Keratinocyte (primary cell): ENCODE measurements at regions not wholly inside any gene's neighbourhood (a gene's known extent, or its start where the extent isn't known, plus 50 kb on each side); places are given as distances from the start of the nearest gene placed in this dataset.

Source experiments
- DNase-seq: peaks from one replicate; pipeline ENCODE4 v3.0.0-alpha.2; 2011; ENCODE audit warnings: low read depth, missing footprints, low spot score
- FAIRE-seq: peaks from 2 replicates; lab custom pipeline; 2011; peaks lifted over from hg19 to GRCh38; lab: Jason Lieb, UNC
- H2AFZ ChIP-seq: 2 replicates; pipeline ENCODE4 v1.6.0; 2012; ENCODE audit warnings: low read length, control low read depth, inconsistent platforms; ENCODE audit not compliant: control insufficient read depth
- H3K27ac ChIP-seq: 2 replicates; pipeline ENCODE4 v1.5.1; 2011; ENCODE audit warnings: low read length; ENCODE audit not compliant: control insufficient read depth, insufficient read depth
- H3K27me3 ChIP-seq: 3 replicates; pipeline ENCODE4 v1.6.0; 2011; ENCODE audit warnings: low read length; ENCODE audit not compliant: control insufficient read depth, insufficient read depth; ENCODE audit errors: extremely low read depth
- H3K36me3 ChIP-seq, 2 experiments: 2 replicates in 1 of 2; 3 replicates in 1 of 2; pipeline ENCODE4 v1.5.1; 2011; ENCODE audit warnings: low read length in 2 of 2, mild to moderate bottlenecking in 1 of 2; ENCODE audit not compliant: control insufficient read depth in 2 of 2, insufficient read depth in 2 of 2; ENCODE audit errors: extremely low read depth in 1 of 2
- H3K4me1 ChIP-seq: 3 replicates; pipeline ENCODE4 v1.5.1; 2011; ENCODE audit warnings: low read length; ENCODE audit not compliant: control insufficient read depth, insufficient read depth; ENCODE audit errors: extremely low read depth
- H3K4me2 ChIP-seq: 3 replicates; pipeline ENCODE4 v1.6.0; 2011; ENCODE audit warnings: low read depth, low read length; ENCODE audit not compliant: control insufficient read depth, insufficient read depth; ENCODE audit errors: extremely low read depth
- H3K4me3 ChIP-seq, 3 experiments: fragments of 200-600 bp in 1 of 3; sonication (generic) in 1 of 3; 2 replicates in 2 of 3; 3 replicates in 1 of 3; pipeline ENCODE4 v1.5.1; 2011 to 2016; ENCODE audit warnings: low read length in 3 of 3, mild to moderate bottlenecking in 3 of 3, control low read depth in 2 of 3, inconsistent platforms in 1 of 3, low read depth in 1 of 3, mixed read lengths in 1 of 3, mixed run types in 1 of 3, moderate library complexity in 1 of 3; ENCODE audit not compliant: control insufficient read depth in 2 of 3, insufficient read depth in 2 of 3; ENCODE audit errors: extremely low read depth in 1 of 3
- H3K79me2 ChIP-seq: 2 replicates; pipeline ENCODE4 v1.6.0; 2012; ENCODE audit warnings: low read length; ENCODE audit not compliant: control insufficient read depth, insufficient read depth
- H3K9ac ChIP-seq: 3 replicates; pipeline ENCODE4 v1.6.0; 2011; ENCODE audit warnings: low read length; ENCODE audit not compliant: control insufficient read depth, insufficient read depth; ENCODE audit errors: extremely low read depth
- H3K9me1 ChIP-seq: 3 replicates; pipeline ENCODE4 v1.6.0; 2011; ENCODE audit warnings: low read length; ENCODE audit not compliant: control insufficient read depth, insufficient read depth; ENCODE audit errors: extremely low read depth
- H3K9me3 ChIP-seq: 2 replicates; pipeline ENCODE4 v1.5.1; 2012; ENCODE audit warnings: low read depth, low read length; ENCODE audit not compliant: control insufficient read depth
- H4K20me1 ChIP-seq: 3 replicates; pipeline ENCODE4 v1.6.0; 2011; ENCODE audit warnings: low read length; ENCODE audit not compliant: control insufficient read depth, insufficient read depth; ENCODE audit errors: extremely low read depth
- EZH2 ChIP-seq: IDR thresholded peaks from one replicate; pipeline ENCODE4 v1.6.1; 2012; ENCODE audit warnings: inconsistent platforms, mild to moderate bottlenecking, low read length, moderate library complexity
- dilution Hi-C: fragments of 300-500 bp; cut with MboI; formaldehyde crosslinking; loops from one replicate; pipeline ENCODE4 v1.7.0; 2020; ENCODE audit warnings: low sequenced_read_pairs; ENCODE audit not compliant: extremely low pct_ligation_motif_present
- TF ChIP-seq, protein P1 (sequence below), 3 experiments: IDR thresholded peaks in 1 of 3; conservative IDR thresholded peaks in 1 of 3; optimal IDR thresholded peaks in 1 of 3; 2 replicates in 2 of 3; 3 replicates in 1 of 3; pipeline versions ENCODE3 to v1.5.1; 2011; ENCODE audit warnings: low read length in 3 of 3, mild to moderate bottlenecking in 3 of 3, moderate library complexity in 2 of 3, control low read depth in 1 of 3, inconsistent platforms in 1 of 3; ENCODE audit not compliant: insufficient read depth in 2 of 3; ENCODE audit errors: extremely low read depth in 1 of 3

DNA sequence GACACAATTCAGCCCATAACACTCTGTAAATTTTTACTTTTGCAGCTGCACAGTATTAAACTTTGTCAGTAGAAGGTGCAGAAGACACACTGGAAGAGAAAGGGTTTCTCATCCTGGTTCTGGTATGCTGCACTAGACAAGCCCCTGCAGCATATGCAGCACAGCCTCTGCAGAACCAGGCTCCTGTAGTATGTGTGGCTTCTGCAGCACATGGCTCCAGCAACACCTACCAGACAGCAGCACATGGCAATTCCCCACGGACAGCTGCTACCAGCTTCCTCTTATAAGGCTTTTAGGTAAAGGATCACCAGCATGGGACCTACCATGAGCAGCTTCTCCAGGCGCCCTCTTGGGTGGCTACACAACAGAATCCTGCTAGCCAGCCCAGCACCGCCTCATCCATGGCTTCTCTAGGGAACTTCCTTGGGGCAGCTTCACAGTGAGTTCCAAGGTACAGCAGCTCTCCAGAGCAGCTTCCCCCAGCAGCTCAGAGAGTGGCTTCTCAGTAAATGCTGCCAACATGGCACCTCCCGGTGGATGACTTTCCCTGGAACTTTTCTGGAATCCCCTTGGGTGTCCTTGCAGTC is 534.4 kb upstream of the CXADR start:
- DNase-seq (no peak), FAIRE-seq (no peak)
- no peaks in the 10 kb centered on the region for H3K36me3 ChIP-seq
- no peaks in the 10 kb centered on the region for H3K27me3 ChIP-seq
- H3K4me2 ChIP-seq, result no peak overlapping the region
- H3K9me1 ChIP-seq, result no peaks in the 10 kb centered on the region
- TF ChIP-seq, protein P1, sequence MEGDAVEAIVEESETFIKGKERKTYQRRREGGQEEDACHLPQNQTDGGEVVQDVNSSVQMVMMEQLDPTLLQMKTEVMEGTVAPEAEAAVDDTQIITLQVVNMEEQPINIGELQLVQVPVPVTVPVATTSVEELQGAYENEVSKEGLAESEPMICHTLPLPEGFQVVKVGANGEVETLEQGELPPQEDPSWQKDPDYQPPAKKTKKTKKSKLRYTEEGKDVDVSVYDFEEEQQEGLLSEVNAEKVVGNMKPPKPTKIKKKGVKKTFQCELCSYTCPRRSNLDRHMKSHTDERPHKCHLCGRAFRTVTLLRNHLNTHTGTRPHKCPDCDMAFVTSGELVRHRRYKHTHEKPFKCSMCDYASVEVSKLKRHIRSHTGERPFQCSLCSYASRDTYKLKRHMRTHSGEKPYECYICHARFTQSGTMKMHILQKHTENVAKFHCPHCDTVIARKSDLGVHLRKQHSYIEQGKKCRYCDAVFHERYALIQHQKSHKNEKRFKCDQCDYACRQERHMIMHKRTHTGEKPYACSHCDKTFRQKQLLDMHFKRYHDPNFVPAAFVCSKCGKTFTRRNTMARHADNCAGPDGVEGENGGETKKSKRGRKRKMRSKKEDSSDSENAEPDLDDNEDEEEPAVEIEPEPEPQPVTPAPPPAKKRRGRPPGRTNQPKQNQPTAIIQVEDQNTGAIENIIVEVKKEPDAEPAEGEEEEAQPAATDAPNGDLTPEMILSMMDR (optimal IDR thresholded peaks at IDR 0.05 in 1 of 3, IDR thresholded peaks at IDR 0.05 in 1 of 3, conservative IDR thresholded peaks at IDR 0.05 in 1 of 3; ENCODE audit: extremely low read depth in 1 of 3, insufficient read depth in 2 of 3, low read length in 3 of 3), result no peak
- TF ChIP-seq EZH2, result no peak
- no peak overlapping the region for H3K4me3 ChIP-seq
- no peaks in the 10 kb centered on the region for H3K9me3 ChIP-seq
- H3K9ac ChIP-seq, result no peak overlapping the region
- H2AFZ ChIP-seq, result no peak overlapping the region
- dilution Hi-C loops, result no loop called here
- no peaks in the 10 kb centered on the region for H4K20me1 ChIP-seq
- no peaks in the 10 kb centered on the region for H3K79me2 ChIP-seq
- peaks cover 27% of the 10 kb centered on the region for H3K4me1 ChIP-seq
- no peak overlapping the region for H3K27ac ChIP-seq

DNA sequence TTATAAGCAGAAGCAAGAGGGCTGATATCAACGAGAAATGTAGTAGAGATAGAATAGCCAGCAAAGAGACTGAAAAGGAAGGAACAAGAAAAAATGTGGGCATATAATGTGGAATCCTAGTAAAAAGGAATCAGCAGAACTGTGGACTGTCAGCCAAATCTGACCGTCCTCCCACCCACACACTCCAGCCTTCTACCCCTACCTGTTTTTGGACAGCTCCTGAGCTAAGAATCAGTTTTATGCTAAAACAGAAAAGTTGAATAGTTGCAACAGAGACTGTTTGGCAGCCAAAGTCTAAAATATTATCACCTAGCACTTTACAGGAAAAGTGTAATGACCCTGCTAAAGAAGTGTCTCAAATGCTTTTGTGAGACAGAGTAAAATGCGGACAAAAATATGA is 533.3 kb upstream of the CXADR start:
- TF ChIP-seq EZH2, result no peak
- TF ChIP-seq, protein P1 (optimal IDR thresholded peaks at IDR 0.05 in 1 of 3, IDR thresholded peaks at IDR 0.05 in 1 of 3, conservative IDR thresholded peaks at IDR 0.05 in 1 of 3; ENCODE audit: extremely low read depth in 1 of 3, insufficient read depth in 2 of 3, low read length in 3 of 3), result no peak
- H3K9me1 ChIP-seq, result no peaks in the 10 kb centered on the region
- dilution Hi-C loops, result no loop called here
- no peaks in the 10 kb centered on the region for H3K79me2 ChIP-seq
- H3K36me3 ChIP-seq, result no peaks in the 10 kb centered on the region
- H3K27me3 ChIP-seq, result no peaks in the 10 kb centered on the region
- peaks cover 27% of the 10 kb centered on the region for H3K4me1 ChIP-seq
- H3K27ac ChIP-seq, result no peak overlapping the region
- H3K9me3 ChIP-seq, result no peaks in the 10 kb centered on the region
- H3K4me3 ChIP-seq, result no peak overlapping the region
- no peaks in the 10 kb centered on the region for H4K20me1 ChIP-seq
- DNase-seq (no peak), FAIRE-seq (no peak)
- no peak overlapping the region for H3K9ac ChIP-seq
- H3K4me2 ChIP-seq, result no peak overlapping the region
- no peak overlapping the region for H2AFZ ChIP-seq
